CD4-positive, alpha-beta memory T cell (primary cell): ENCODE measurements at regions not wholly inside any gene's neighbourhood (a gene's known extent, or its start where the extent isn't known, plus 50 kb on each side); places are given as distances from the start of the nearest gene placed in this dataset.
"Not testable (repeated sequence)": the region's sequence is repeated elsewhere in the genome, so short reads cannot be mapped to it uniquely, and the experiment has no call there.

Experiments
- CTCF ChIA-PET: fragments of 350-600 bp; sonication (Branson Sonifier 250); formaldehyde crosslinking; loops from one replicate; lab custom pipeline; 2021; ENCODE audit warnings: inconsistent platforms; ENCODE audit not compliant: partially characterized antibody; lab: Charles Lee
- POLR2A ChIA-PET: fragments of 350-600 bp; sonication (Branson Sonifier 250); formaldehyde crosslinking; loops from one replicate; lab custom pipeline; 2021; ENCODE audit not compliant: partially characterized antibody; lab: Charles Lee
- DNase-seq, 5 donors: peaks; one replicate each; pipeline versions ENCODE4 v3.0.0 to v3.0.0-alpha.2; 2020 to 2022; ENCODE audit warnings: mixed read lengths in 1 of 5
- H3K27ac ChIP-seq: one replicate; pipeline ENCODE4 v1.7.0; 2013; ENCODE audit warnings: low read depth, low read length
- H3K27me3 ChIP-seq: 2 replicates; pipeline ENCODE4 v1.7.0; 2013; ENCODE audit warnings: mild to moderate bottlenecking, low read length, moderate library complexity; ENCODE audit not compliant: insufficient read depth
- H3K36me3 ChIP-seq: 2 replicates; pipeline ENCODE4 v1.7.0; 2013; ENCODE audit warnings: mild to moderate bottlenecking, low read length, moderate library complexity; ENCODE audit not compliant: insufficient read depth
- H3K4me1 ChIP-seq: 2 replicates; pipeline ENCODE4 v1.7.0; 2013; ENCODE audit warnings: mild to moderate bottlenecking, low read length, moderate library complexity; ENCODE audit not compliant: insufficient read depth
- H3K4me3 ChIP-seq, 2 donors: one replicate each; pipeline ENCODE4 v1.7.0; 2013; ENCODE audit warnings: low read length in 2 of 2, mild to moderate bottlenecking in 1 of 2
- H3K9me3 ChIP-seq, 2 donors: one replicate each; pipeline ENCODE4 v1.7.0; 2013; ENCODE audit warnings: low read length in 2 of 2, control low read depth in 1 of 2; ENCODE audit not compliant: control insufficient read depth in 1 of 2
- H3K27ac Mint-ChIP-seq, 7 donors: one replicate each; pipeline ENCODE4 v1.8.0; 2020 to 2021; ENCODE audit warnings: mixed read lengths in 7 of 7, mild to moderate bottlenecking in 6 of 7, inconsistent platforms in 3 of 7, moderate library complexity in 3 of 7
- H3K27me3 Mint-ChIP-seq, 2 donors: one replicate each; pipeline ENCODE4 v1.8.0; 2020 to 2021; ENCODE audit warnings: mixed read lengths in 2 of 2
- H3K36me3 Mint-ChIP-seq, 2 donors: one replicate each; pipeline ENCODE4 v1.8.0; 2020 to 2021; ENCODE audit warnings: mixed read lengths in 2 of 2, inconsistent platforms in 1 of 2, mild to moderate bottlenecking in 1 of 2
- H3K4me1 Mint-ChIP-seq, 4 donors: one replicate each; pipeline ENCODE4 v1.8.0; 2020 to 2021; ENCODE audit warnings: mixed read lengths in 4 of 4, mild to moderate bottlenecking in 1 of 4
- H3K4me3 Mint-ChIP-seq, 8 donors: one replicate each; pipeline ENCODE4 v1.8.0; 2020 to 2021; ENCODE audit warnings: mixed read lengths in 8 of 8, mild to moderate bottlenecking in 7 of 8, moderate library complexity in 6 of 8, inconsistent platforms in 3 of 8
- H3K9me3 Mint-ChIP-seq, 8 donors: one replicate each; pipeline ENCODE4 v1.8.0; 2020 to 2021; ENCODE audit warnings: mixed read lengths in 8 of 8, mild to moderate bottlenecking in 5 of 8, inconsistent platforms in 3 of 8, moderate library complexity in 1 of 8
- intact Hi-C: fragments of 100-400 bp; cut with micrococcal nuclease; formaldehyde crosslinking; loops from one replicate; pipeline ENCODE4 v1.15.1; 2023

DNA sequence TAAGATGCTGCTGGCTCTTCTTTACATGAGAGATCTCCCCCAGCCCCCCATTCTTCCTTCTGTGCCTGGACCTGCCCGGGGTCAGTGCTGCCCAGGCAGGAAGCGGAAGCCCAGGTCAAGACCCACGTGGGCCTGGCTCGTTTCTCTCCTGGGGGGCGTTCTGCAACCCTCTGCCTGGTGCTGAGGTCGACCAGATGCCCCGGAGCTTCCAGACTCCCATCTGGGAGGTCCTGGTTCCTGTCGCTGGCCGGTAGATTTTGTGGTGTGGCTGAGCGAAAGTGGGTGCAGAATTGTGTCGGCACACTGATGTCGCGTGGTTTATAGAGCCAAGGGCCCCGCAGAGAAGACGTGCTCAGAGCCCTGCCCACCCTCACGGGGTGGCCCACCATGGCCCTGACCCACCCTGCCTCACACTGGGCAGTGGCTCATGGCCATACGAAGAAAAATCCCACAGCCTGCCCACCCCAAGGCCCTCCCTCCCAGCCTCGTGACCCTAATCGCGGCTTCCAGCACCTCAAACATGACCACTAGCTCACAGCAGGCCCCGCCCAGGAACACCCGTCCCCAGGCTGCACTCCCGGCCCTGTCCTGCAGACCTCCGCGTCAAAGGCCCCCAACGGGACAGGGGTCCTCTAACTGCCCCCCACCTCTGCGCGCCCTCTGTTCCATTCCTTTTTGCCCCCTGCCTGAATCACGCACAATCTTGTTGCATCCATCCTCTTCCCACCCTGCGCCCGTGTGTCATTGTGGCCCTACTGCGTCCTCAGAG lies 443.2 kb upstream of the ZNF722 start:
- H3K9me3 Mint-ChIP-seq, H3K36me3 ChIP-seq, CTCF ChIA-PET, H3K36me3 Mint-ChIP-seq, H3K4me1 ChIP-seq, H3K9me3 ChIP-seq, H3K27me3 Mint-ChIP-seq, DNase-seq, intact Hi-C loops, H3K4me1 Mint-ChIP-seq, H3K27ac Mint-ChIP-seq, H3K27ac ChIP-seq, H3K27me3 ChIP-seq, POLR2A ChIA-PET, H3K4me3 Mint-ChIP-seq, H3K4me3 ChIP-seq: not testable (repeated sequence)

DNA sequence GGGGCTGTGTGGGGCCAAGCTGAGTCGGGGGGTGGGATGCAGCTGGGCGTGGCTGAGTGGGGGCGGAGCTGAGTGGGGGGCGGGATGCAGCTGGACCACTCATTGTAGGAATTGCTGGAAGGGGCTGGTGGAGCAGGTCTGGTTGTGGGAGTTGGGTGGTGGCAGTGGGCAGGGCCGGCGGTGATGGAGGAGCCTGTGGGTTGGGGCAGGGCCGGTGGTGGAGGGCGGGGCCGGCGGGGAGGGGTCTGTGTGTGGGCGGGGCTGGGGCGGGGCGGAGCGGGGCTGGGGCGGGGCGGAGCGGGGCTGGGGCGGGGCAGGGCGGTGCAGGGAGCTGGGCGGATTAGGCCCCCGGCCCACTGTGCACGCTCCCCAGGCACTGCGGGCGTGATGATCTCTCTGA lies 442.4 kb upstream of the ZNF722 start:
- H3K27me3 Mint-ChIP-seq, H3K9me3 ChIP-seq, H3K4me1 ChIP-seq, H3K4me1 Mint-ChIP-seq, H3K27me3 ChIP-seq, H3K36me3 ChIP-seq, DNase-seq, H3K4me3 ChIP-seq, POLR2A ChIA-PET, intact Hi-C loops, CTCF ChIA-PET, H3K4me3 Mint-ChIP-seq, H3K36me3 Mint-ChIP-seq, H3K27ac ChIP-seq, H3K27ac Mint-ChIP-seq: not testable (repeated sequence)
- peaks cover 0 to 15% (median 3%) of the 10 kb centered on the region in 8 donors for H3K9me3 Mint-ChIP-seq

DNA sequence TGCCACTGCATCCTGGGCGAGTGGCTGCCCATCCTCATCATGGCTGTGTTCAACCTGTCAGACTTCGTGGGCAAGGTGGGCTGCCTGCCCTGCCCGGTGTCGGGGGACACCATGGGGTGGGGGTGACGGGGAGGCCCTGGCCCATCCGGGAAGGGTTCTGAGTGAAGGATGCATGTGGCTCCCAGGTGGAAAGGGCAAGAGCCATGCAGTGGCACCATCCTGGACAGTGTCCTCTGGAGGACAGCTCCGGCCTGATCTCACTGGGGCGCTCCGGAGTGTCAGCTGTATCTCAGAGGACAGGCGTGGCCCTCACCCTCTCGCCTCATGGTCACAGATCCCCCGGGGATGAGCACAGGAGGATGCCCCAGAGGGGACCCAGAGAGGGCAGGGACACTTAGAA lies 439.6 kb upstream of the ZNF722 start:
- POLR2A ChIA-PET, H3K36me3 ChIP-seq, H3K4me3 Mint-ChIP-seq, H3K27ac Mint-ChIP-seq, H3K4me1 Mint-ChIP-seq, intact Hi-C loops, H3K36me3 Mint-ChIP-seq, H3K9me3 ChIP-seq, H3K4me1 ChIP-seq, DNase-seq, H3K27me3 Mint-ChIP-seq, H3K4me3 ChIP-seq, CTCF ChIA-PET, H3K27ac ChIP-seq, H3K27me3 ChIP-seq: not testable (repeated sequence)
- peaks cover 0 to 21% (median 3%) of the 10 kb centered on the region in 8 donors for H3K9me3 Mint-ChIP-seq

DNA sequence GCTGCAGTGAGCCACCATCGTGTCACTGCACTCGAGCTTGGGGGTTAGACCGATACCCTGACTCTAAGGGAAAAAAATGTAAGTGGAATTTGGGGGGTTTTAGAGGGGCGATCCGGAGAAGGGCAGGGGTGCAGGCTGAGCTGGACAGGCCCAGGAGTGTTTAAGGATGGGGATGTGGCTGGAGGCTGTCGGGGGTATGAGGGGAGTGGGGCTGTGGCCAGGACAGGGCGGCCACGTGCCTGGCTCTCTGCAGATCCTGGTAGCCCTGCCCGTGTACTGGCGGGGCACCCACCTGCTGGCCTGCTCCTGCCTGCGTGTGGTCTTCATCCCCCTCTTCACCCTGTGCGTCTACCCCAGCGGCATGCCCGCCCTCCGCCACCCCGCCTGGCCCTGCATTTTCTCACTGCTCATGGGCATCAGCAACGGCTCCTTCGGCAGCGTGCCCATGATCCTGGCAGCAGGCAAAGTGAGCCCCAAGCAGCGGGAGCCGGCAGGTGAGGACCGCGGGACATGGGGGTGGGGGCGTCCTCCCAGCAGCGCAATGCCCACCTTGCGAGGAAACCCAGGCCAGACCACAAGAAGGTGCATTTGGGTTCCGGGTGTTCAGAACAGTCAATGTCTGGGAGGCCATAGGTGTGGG lies 438.7 kb upstream of the ZNF722 start:
- intact Hi-C loops, H3K4me3 Mint-ChIP-seq, H3K9me3 ChIP-seq, H3K36me3 ChIP-seq, POLR2A ChIA-PET, H3K4me1 ChIP-seq, CTCF ChIA-PET, H3K36me3 Mint-ChIP-seq, H3K27me3 ChIP-seq, H3K4me3 ChIP-seq, H3K4me1 Mint-ChIP-seq, H3K27ac Mint-ChIP-seq, DNase-seq, H3K27me3 Mint-ChIP-seq, H3K27ac ChIP-seq: not testable (repeated sequence)
- H3K9me3 Mint-ChIP-seq, result peaks cover 0 to 22% (median 3%) of the 10 kb centered on the region in 8 donors

DNA sequence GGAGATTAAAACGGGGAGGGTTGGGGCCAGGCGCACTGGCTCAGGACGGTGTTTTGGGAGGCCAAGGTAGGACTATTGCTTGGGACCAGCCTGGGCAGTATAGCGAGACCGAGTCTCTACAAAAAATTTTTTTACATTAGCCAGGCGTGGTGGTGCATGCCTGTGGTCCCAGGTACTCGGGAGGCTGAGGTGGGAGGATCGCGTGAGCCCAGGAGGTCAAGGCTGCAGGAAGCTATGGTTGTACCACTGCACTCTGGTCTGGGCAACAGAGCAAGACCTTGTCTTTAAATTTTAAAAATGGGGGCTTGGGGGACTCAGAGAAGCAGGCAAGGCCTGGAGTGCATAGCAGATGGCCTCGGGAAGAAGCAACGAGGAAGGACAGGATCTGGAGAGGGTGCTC lies 436.7 kb upstream of the ZNF722 start:
- H3K27ac ChIP-seq, H3K4me3 Mint-ChIP-seq, H3K4me1 Mint-ChIP-seq, POLR2A ChIA-PET, H3K4me1 ChIP-seq, H3K36me3 Mint-ChIP-seq, DNase-seq, H3K4me3 ChIP-seq, intact Hi-C loops, CTCF ChIA-PET, H3K27me3 ChIP-seq, H3K9me3 ChIP-seq, H3K27ac Mint-ChIP-seq, H3K27me3 Mint-ChIP-seq, H3K36me3 ChIP-seq: not testable (repeated sequence)
- H3K9me3 Mint-ChIP-seq, result peaks cover 0 to 25% (median 4%) of the 10 kb centered on the region in 8 donors

DNA sequence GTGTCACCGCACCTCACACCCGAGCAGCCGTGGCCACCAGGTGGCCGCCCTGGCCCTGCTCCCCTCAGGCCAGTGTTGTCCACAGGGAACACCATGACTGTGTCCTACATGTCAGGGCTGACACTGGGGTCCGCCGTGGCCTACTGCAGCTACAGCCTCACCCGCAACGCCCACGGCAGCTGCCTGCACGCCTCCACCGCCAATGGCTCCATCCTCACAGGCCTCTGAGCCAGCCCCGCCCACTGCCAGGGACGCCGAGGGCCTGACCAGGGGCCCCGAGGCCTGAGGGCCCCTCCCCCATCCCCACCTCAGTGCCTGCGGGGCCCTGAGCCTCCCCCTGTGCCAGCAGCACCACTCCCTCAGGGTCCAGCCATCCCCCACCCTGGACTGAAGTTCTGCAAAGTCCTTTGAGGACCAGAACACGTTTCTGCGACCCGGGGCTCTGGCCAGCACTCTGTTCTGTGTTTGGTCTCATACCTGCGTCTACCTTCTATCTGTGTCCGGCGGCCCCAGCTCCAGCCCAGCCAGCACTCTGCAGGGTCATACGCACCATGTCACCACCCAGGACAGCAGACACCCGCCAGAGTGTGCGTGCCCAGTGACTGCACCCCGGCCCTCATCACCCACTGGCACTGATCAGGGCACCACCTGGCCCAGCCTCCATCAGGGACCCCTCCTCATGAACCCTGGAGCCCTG lies 436.1 kb upstream of the ZNF722 start:
- intact Hi-C loops, CTCF ChIA-PET, H3K9me3 ChIP-seq, H3K36me3 Mint-ChIP-seq, H3K27me3 ChIP-seq, DNase-seq, H3K4me1 ChIP-seq, H3K4me3 ChIP-seq, H3K27ac Mint-ChIP-seq, POLR2A ChIA-PET, H3K4me1 Mint-ChIP-seq, H3K4me3 Mint-ChIP-seq, H3K27me3 Mint-ChIP-seq, H3K36me3 ChIP-seq, H3K27ac ChIP-seq: not testable (repeated sequence)
- H3K9me3 Mint-ChIP-seq, result peaks cover 0 to 25% (median 4%) of the 10 kb centered on the region in 8 donors

DNA sequence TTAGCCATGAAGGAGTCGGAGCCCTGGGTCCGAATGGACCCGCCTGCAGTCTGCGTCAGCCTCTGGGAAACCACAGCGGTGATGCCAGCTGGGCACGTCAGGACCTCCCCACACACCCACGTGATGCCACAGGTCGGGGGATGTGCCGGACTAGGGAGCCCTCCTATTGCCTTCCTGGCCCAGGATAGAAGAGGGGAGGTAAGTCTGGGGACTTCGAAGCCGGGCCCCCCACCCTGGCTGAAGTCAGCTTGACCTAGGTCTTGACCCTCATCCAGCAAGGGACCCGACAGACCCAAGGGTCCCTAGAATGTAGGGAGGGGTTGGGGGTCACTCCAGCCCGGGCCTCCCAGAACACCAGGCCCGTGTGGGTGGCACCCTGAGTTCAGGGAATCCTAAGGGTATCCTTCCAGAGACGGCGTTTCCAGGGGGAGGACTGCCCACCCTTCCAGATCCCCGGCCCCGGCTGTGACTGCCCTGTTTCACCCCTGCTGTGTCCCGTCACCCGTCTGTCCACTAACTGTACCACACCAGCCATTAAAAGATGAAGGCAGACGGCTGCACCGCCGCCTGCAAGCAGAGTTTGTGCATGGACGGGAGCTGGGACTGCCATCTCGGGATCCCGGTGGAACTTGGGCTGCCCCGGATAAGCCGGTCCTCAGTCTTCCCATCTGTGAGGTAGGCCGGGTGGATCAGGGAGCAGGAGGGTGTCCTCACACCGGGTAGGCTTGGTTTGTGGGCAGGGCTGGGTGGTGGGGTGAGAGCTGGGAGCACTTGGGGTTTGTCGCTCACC lies 435.3 kb upstream of the ZNF722 start:
- H3K9me3 Mint-ChIP-seq, result peaks cover 0 to 28% (median 6%) of the 10 kb centered on the region in 8 donors
- H3K27ac Mint-ChIP-seq, H3K4me1 ChIP-seq, H3K4me3 ChIP-seq, CTCF ChIA-PET, DNase-seq, H3K9me3 ChIP-seq, H3K27me3 Mint-ChIP-seq, POLR2A ChIA-PET, H3K4me3 Mint-ChIP-seq, H3K36me3 ChIP-seq, H3K4me1 Mint-ChIP-seq, intact Hi-C loops, H3K36me3 Mint-ChIP-seq, H3K27ac ChIP-seq, H3K27me3 ChIP-seq: not testable (repeated sequence)
